Heart right ventricle (tissue), 16 donors: ENCODE measurements at regions not wholly inside any gene's neighbourhood (a gene's known extent, or its start where the extent isn't known, plus 50 kb on each side); places are given as distances from the start of the nearest gene placed in this dataset.

Experiments used
- ATAC-seq, 8 donors: fragments of 200-7000 bp; cut with Tn5 transposase; one replicate each; pipeline ENCODE4 v1.9.1; 2020; ENCODE audit warnings: mild to moderate bottlenecking in 8 of 8, moderate library complexity in 8 of 8, moderate number of reproducible peaks in 1 of 8
- DNase-seq, 2 donors: peaks; one replicate each; pipeline ENCODE4 v3.0.0-alpha.2; 2020
- H3K27ac ChIP-seq, 10 donors: fragments of 200-600 bp; sonication (generic) in 2 of 10; one replicate each; pipeline versions ENCODE4 v1.5.0 to v1.8.0; 2020 to 2022; ENCODE audit warnings: mild to moderate bottlenecking in 3 of 10
- H3K27me3 ChIP-seq, 7 donors: fragments of 200-600 bp; one replicate each; pipeline ENCODE4 v1.8.0; 2021 to 2022; ENCODE audit warnings: mild to moderate bottlenecking in 2 of 7
- H3K36me3 ChIP-seq, 9 donors: fragments of 200-600 bp; sonication (generic) in 1 of 9; one replicate each; pipeline versions ENCODE4 v1.5.0 to v1.8.0; 2020 to 2022; ENCODE audit warnings: mild to moderate bottlenecking in 2 of 9
- H3K4me1 ChIP-seq, 9 donors: fragments of 200-600 bp; sonication (generic) in 1 of 9; one replicate each; pipeline versions ENCODE4 v1.5.0 to v1.8.0; 2020 to 2022; ENCODE audit warnings: mild to moderate bottlenecking in 4 of 9
- H3K4me3 ChIP-seq, 10 donors: fragments of 200-600 bp; sonication (generic) in 2 of 10; one replicate each; pipeline versions ENCODE4 v1.5.0 to v1.8.0; 2020 to 2022; ENCODE audit warnings: mild to moderate bottlenecking in 7 of 10, moderate library complexity in 2 of 10
- H3K9me3 ChIP-seq, 11 donors: fragments of 200-600 bp in 10 of 11; sonication (generic) in 2 of 11; one replicate each; pipeline versions ENCODE4 v1.5.0 to v1.8.0; 2013 to 2022; ENCODE audit warnings: mild to moderate bottlenecking in 2 of 11, control low read depth in 1 of 11, moderate library complexity in 1 of 11
- WGBS, 2 donors: extraction: QIAGEN DNeasy Blood & Tissue Kit; methylation state at CpG; one replicate each; pipeline ENCODE4 v1.1.7; 2013; ENCODE audit warnings: inconsistent platforms in 1 of 2; 5-methylcytosine and 5-hydroxymethylcytosine counted together
- intact Hi-C, 10 donors: fragments of 100-400 bp; cut with DNase I; formaldehyde crosslinking; loops; one replicate each; pipeline versions ENCODE4 v1.11.1 to v1.14.2; 2022
- TF ChIP-seq, protein P1 (sequence below), 9 donors: fragments of 200-600 bp; sonication (generic) in 2 of 9; IDR thresholded peaks; one replicate each; pipeline versions ENCODE4 v1.5.0 to v1.8.0; 2021 to 2022; ENCODE audit warnings: antibody characterized with exemption in 9 of 9, mild to moderate bottlenecking in 5 of 9, moderate library complexity in 1 of 9
- donor health status: Arrhythmogenic right ventricular cardiomyopathy.
- donor health status: ischemic (EF 13 %, LVEDD 7.1; RV severe dilation, severe dysfunction).
- donor health status: healthy with polysubstance abuse.
- donor health status: DM: no; HTN: yes; CAD: no.
- donor health status: DM: no; HTN: no; CAD: no.
- donor health status: ischemic (EF 25% LVEDD 6.9; RV normal size, moderate dysfunction).
- donor health status: ischemic (EF 25% LVEDD 5.7; RV mildly dilated, moderate dysfunction).
- donor health status: healthy.
- donor health status: DM: yes; HTN: yes; CAD: no.
- donor health status: Ischemic cardiomyopathy.
- donor health status: ischemic (EF 35%, LVEDD 5.7; RV mildly dilated, moderate dysfunction).
- donor health status: nonischemic (EF 11% LVEDD 7.7; RV severe dilation, severe dysfunction).
- donor health status: DM: yes; HTN: yes; CAD: no.
- donor health status: PGD.
- donor health status: ischemic (EF 29% LVEDD 5.4; RV normal size, mild dysfunction).
- donor health status: nonischemic (EF 23%, LVEDD 6.1; RV moderate dilation, normal function).

- H3K9me3 ChIP-seq = no peaks in the 10 kb centered on the region
- TF ChIP-seq, protein P1, sequence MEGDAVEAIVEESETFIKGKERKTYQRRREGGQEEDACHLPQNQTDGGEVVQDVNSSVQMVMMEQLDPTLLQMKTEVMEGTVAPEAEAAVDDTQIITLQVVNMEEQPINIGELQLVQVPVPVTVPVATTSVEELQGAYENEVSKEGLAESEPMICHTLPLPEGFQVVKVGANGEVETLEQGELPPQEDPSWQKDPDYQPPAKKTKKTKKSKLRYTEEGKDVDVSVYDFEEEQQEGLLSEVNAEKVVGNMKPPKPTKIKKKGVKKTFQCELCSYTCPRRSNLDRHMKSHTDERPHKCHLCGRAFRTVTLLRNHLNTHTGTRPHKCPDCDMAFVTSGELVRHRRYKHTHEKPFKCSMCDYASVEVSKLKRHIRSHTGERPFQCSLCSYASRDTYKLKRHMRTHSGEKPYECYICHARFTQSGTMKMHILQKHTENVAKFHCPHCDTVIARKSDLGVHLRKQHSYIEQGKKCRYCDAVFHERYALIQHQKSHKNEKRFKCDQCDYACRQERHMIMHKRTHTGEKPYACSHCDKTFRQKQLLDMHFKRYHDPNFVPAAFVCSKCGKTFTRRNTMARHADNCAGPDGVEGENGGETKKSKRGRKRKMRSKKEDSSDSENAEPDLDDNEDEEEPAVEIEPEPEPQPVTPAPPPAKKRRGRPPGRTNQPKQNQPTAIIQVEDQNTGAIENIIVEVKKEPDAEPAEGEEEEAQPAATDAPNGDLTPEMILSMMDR (IDR thresholded peaks at IDR 0.05) = no peak
- 64 to 71% methylated on average over 12 of the region's 12 CpGs for WGBS, 2 donors
- H3K27me3 ChIP-seq = peaks cover 0 to 52% (median 35%) of the 10 kb centered on the region in 7 donors
- no peaks in the 10 kb centered on the region for H3K36me3 ChIP-seq
- no peak overlapping the region for H3K4me3 ChIP-seq
- intact Hi-C loops = no loop called here
- no peak for ATAC-seq
- no peaks in the 10 kb centered on the region for H3K4me1 ChIP-seq
- H3K27ac ChIP-seq = no peak overlapping the region
- DNase-seq = no peak
Measured at GRCh38 chr22:48592488-48592887, 1235.2 kb downstream of the BRD1 start.

DNA sequence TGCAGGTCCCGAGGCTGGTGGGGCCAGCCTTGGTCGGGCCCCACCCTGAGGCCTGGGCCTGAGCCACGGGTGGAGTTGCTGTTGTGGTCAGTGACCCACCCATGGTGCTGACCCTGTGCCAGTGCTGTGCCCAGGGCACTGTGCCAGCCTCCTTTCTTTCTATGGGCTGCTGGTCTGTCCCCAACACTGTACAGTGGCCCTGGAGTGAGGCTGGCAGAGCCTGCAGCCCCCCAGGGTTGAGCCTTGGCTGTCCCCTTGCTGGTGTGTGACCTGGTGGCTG is 1235.7 kb downstream of the BRD1 start:
- TF ChIP-seq, protein P1 (IDR thresholded peaks at IDR 0.05) = no peak
- intact Hi-C loops = no loop called here
- 62 to 77% methylated on average over 3 of the region's 3 CpGs for WGBS, 2 donors
- no peak overlapping the region for H3K4me3 ChIP-seq
- H3K27me3 ChIP-seq = peaks cover 0 to 56% (median 40%) of the 10 kb centered on the region in 7 donors
- no peak for ATAC-seq
- no peak overlapping the region for H3K27ac ChIP-seq
- no peak for DNase-seq
- no peaks in the 10 kb centered on the region for H3K36me3 ChIP-seq
- H3K4me1 ChIP-seq = no peaks in the 10 kb centered on the region
- H3K9me3 ChIP-seq = no peaks in the 10 kb centered on the region

- Histone ChIP-seq H3K4me1 (no peaks in the 10 kb centered on the region), H3K27me3 (peaks cover 0 to 61% (median 44%) of the 10 kb centered on the region in 7 donors), H3K4me3 (no peak overlapping the region), H3K36me3 (no peaks in the 10 kb centered on the region), H3K27ac (no peak overlapping the region), H3K9me3 (no peaks in the 10 kb centered on the region)
- no peak for DNase-seq
- TF ChIP-seq, protein P1 (IDR thresholded peaks at IDR 0.05) = no peak
- WGBS, 2 donors = 84 to 87% methylated on average over 27 to 29 of the region's 29 CpGs
- ATAC-seq = no peak
- intact Hi-C loops = loop anchor here in 1 of 10 donors (1.0 kb wide), 1 partner anchor 46 kb away; no protein-coding TSS in a partner anchor
Measured at GRCh38 chr22:48591286-48592065, 1236.2 kb downstream of the BRD1 start.

GRCh38 chr22:48589901-48590300 is 1237.8 kb downstream of the BRD1 start:
- DNase-seq (no peak), ATAC-seq (no peak)
- TF ChIP-seq, protein P1 (IDR thresholded peaks at IDR 0.05) = no peak
- 86 to 91% methylated on average over 19 of the region's 19 CpGs for WGBS, 2 donors
- no peaks in the 10 kb centered on the region for H3K36me3 ChIP-seq
- H3K4me1 ChIP-seq = no peaks in the 10 kb centered on the region
- no peak overlapping the region for H3K4me3 ChIP-seq
- H3K27ac ChIP-seq = no peak overlapping the region
- intact Hi-C loops = loop anchor here in 1 of 10 donors (10.0 kb wide), 1 partner anchor 1045 kb away; no protein-coding TSS in a partner anchor
- no peaks in the 10 kb centered on the region for H3K9me3 ChIP-seq
- H3K27me3 ChIP-seq = peaks cover 4 to 67% (median 50%) of the 10 kb centered on the region in 7 donors
